Thymus (tissue), 11 donors: ENCODE measurements at regions not wholly inside any gene's neighbourhood (a gene's known extent, or its start where the extent isn't known, plus 50 kb on each side); places are given as distances from the start of the nearest gene placed in this dataset.

ENCODE experiments used
- DNase-seq, 9 donors: peaks; one replicate each; pipeline ENCODE4 v3.0.0-alpha.2; 2013; ENCODE audit warnings: low spot score in 9 of 9, low read depth in 6 of 9, missing footprints in 1 of 9
- H3K27ac ChIP-seq, 2 donors: one replicate each; pipeline ENCODE4 v1.5.1; 2013; ENCODE audit warnings: control low read depth in 1 of 2, low read depth in 1 of 2, low read length in 1 of 2, mild to moderate bottlenecking in 1 of 2, moderate library complexity in 1 of 2
- H3K27me3 ChIP-seq, 2 donors: one replicate each; pipeline ENCODE4 v1.5.1; 2013; ENCODE audit warnings: low read length in 1 of 2; ENCODE audit not compliant: control insufficient read depth in 2 of 2, insufficient read depth in 1 of 2
- H3K36me3 ChIP-seq, 2 donors: one replicate each; pipeline ENCODE4 v1.5.1; 2013; ENCODE audit warnings: low read length in 1 of 2, mild to moderate bottlenecking in 1 of 2, moderate library complexity in 1 of 2; ENCODE audit not compliant: control insufficient read depth in 2 of 2, insufficient read depth in 2 of 2
- H3K4me1 ChIP-seq, 2 donors: one replicate each; pipeline ENCODE4 v1.5.1; 2013; ENCODE audit warnings: low read length in 2 of 2; ENCODE audit not compliant: control insufficient read depth in 2 of 2, insufficient read depth in 2 of 2
- H3K4me3 ChIP-seq, 2 donors: one replicate each; pipeline ENCODE4 v1.5.1; 2013; ENCODE audit warnings: low read length in 2 of 2, control low read depth in 1 of 2, mild to moderate bottlenecking in 1 of 2
- H3K9me3 ChIP-seq, 2 donors: one replicate each; pipeline ENCODE4 v1.5.1; 2013; ENCODE audit warnings: low read length in 1 of 2, mild to moderate bottlenecking in 1 of 2; ENCODE audit not compliant: control insufficient read depth in 2 of 2, insufficient read depth in 1 of 2
- WGBS: extraction: QIAGEN DNeasy Blood & Tissue Kit; methylation state at CpG from one replicate; pipeline ENCODE4 v1.1.7; 2013; 5-methylcytosine and 5-hydroxymethylcytosine counted together
- donor health status: healthy.

DNA sequence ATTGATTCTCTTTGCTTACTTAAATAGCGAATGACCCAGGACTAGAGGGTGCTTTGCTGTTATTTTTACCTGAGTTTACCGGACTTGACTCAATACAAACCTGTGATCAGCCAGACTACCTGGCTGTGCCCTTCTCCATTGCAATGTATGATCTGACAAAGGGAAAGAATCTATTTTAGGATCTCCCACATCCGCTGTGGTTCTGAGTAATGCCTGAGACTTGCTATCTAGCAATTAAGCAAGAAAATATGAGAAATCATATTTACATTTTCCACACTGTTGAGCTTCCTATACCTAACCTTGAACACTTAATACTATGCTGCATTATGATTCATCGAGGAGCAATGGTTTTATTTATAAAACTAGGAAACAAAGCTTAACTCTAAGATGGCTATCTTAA is 215.2 kb downstream of the RAD51AP2 start:
- DNase-seq, result no peak
- 86% methylated on average over 4 of the region's 4 CpGs for WGBS
- H3K9me3 ChIP-seq, result no peaks in the 10 kb centered on the region
- H3K4me3 ChIP-seq, result no peak overlapping the region
- H3K36me3 ChIP-seq, result no peaks in the 10 kb centered on the region
- no peaks in the 10 kb centered on the region for H3K27me3 ChIP-seq
- no peaks in the 10 kb centered on the region for H3K4me1 ChIP-seq
- no peak overlapping the region for H3K27ac ChIP-seq

DNA sequence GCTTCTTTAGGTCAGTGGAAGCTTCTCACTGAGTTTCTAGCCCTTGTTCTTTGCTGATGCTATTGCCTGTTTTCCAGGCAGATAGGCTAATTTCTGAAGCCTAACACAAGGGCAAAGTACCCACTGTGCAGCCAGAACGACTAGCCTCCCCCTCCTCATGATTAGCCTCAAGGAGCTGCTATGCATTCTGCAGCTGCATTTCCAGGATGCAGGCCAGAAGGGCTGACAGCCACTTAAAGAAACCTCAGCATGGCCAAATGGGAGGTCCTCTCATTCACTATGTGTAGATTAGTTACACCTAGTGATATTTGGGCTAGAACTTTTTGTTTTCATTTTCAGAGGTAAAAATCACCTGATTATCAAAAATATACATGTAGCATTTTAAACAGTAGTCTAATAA is 216.0 kb downstream of the RAD51AP2 start:
- DNase-seq, result no peak
- 0% methylated on average over 1 of the region's 1 CpG for WGBS
- Histone ChIP-seq H3K27ac (no peak overlapping the region), H3K9me3 (no peaks in the 10 kb centered on the region), H3K4me3 (no peak overlapping the region), H3K4me1 (no peaks in the 10 kb centered on the region), H3K36me3 (no peaks in the 10 kb centered on the region), H3K27me3 (no peaks in the 10 kb centered on the region)

DNA sequence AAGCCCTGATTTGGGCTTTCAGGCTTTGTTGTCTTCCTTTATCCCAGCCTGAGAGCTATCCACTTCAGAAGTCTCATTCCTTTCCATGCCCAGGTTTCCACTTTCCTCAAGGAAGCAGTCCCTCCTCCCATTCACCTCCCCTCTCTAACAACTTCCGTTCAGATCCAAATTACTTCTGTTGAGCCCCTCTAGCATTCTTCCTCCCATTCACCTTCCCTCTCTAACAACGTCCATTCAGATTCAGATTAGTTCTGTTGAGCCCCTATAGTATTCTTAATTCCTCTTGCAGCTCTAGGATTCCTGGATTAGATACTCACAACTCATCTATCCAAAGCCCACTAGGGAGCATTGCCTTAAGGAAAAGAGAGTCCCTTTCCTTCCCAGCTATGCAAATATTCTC is 216.8 kb downstream of the RAD51AP2 start:
- Histone ChIP-seq H3K36me3 (no peaks in the 10 kb centered on the region), H3K9me3 (no peaks in the 10 kb centered on the region)

DNA sequence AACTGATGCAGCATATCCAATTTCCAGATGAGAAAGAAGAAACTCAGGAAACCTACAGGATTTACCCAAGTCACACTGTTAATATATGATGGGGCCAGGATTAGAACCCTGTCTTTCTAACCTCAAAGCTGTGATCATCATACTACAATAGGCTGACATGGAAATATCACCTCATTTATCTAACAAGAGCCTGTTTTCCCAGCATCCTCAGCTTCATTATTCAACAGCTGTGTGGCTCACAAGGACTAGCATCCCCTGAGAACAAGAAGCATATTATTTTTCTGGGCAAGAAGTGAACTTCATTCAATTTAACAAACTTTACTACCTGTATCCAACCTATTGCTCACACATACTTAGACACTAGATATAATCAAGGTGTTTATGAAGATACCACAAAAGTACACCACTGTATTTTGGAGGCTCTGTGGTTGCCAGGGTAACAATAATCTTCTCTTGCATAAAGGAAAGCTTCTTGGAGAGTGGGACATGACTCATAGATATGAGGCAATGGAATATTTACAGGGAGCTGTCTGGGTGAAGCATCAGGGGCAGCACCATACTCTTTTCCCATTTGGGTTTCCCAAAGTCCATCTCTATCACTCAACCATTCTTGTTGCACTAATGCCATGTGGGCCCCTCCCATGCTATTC is 218.2 kb downstream of the RAD51AP2 start:
- no peak overlapping the region for H3K27ac ChIP-seq
- no peaks in the 10 kb centered on the region for H3K4me1 ChIP-seq
- no peak overlapping the region for H3K4me3 ChIP-seq
- no peaks in the 10 kb centered on the region for H3K9me3 ChIP-seq
- no peaks in the 10 kb centered on the region for H3K27me3 ChIP-seq
- no peaks in the 10 kb centered on the region for H3K36me3 ChIP-seq
- DNase-seq, result no peak

More for the DNA sequence above, 216.8 kb downstream of the RAD51AP2 start:
- Histone ChIP-seq H3K4me1 (no peaks in the 10 kb centered on the region), H3K27me3 (no peaks in the 10 kb centered on the region), H3K27ac (no peak overlapping the region), H3K4me3 (no peak overlapping the region)
- 94% methylated on average over 2 of the region's 2 CpGs for WGBS
- DNase-seq, result no peak

DNA sequence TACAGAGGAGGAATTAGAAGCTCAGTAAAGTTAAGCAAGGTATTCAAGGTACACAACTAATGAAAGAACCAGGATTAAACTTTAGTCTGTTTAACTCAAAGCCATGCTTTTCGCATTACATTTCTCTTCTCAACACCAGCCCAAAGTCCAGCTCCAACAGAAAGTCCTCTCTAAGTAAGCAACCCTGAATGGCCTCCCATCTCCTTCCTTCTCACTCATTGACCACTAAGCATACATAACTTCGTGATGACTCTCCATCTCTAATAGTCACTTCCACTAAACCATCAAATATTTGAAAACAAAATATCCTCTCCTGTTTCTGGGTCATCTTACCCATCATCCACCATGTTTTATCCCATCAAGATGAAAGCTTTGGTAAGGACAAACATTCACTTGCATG is 219.8 kb downstream of the RAD51AP2 start:
- no peaks in the 10 kb centered on the region for H3K4me1 ChIP-seq
- H3K27ac ChIP-seq, result no peak overlapping the region
- H3K9me3 ChIP-seq, result no peaks in the 10 kb centered on the region
- WGBS, result 91% methylated on average over 2 of the region's 2 CpGs
- DNase-seq, result no peak
- no peaks in the 10 kb centered on the region for H3K27me3 ChIP-seq
- H3K4me3 ChIP-seq, result no peak overlapping the region
- no peaks in the 10 kb centered on the region for H3K36me3 ChIP-seq

DNA sequence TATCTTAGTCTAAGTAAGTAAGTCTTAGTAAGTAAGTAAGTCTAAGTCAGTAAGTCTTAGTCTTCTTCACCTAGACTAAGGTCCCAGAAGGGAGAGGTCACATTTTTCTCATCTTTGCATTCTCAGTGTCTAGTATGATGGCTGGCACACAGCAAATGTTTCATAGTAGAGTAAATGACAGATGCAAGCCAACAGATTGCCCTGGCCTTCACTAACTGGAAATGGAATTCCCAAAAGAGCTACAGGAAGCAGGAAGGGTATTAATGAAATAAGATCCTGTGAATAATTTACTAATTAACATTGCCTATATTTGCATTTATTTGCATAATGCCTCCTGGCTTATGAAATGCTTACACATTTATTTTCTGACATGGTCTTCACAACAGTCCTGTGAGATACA is 221.6 kb downstream of the RAD51AP2 start:
- no peaks in the 10 kb centered on the region for H3K9me3 ChIP-seq
- no peaks in the 10 kb centered on the region for H3K36me3 ChIP-seq
- DNase-seq, result no peak
- H3K4me1 ChIP-seq, result no peaks in the 10 kb centered on the region
- no peak overlapping the region for H3K27ac ChIP-seq
- H3K4me3 ChIP-seq, result no peak overlapping the region
- H3K27me3 ChIP-seq, result no peaks in the 10 kb centered on the region

DNA sequence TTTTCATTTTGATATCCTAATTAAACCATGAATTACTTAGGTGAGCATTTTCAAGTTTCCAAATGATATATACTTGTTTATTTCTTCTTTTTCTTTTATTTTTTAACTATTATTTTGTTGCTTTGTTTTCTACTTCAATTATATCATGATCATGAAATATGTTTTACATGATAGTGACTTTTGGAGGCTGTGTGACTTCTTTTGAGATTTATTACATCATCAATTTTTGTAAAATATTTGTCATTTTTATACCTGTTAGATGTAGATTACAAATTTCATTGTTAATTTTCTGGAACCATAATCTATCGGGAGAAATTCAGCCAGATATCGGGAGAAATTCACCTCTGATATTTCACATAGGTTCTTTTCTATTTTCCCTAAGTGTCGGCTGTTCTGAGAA is 228.6 kb downstream of the RAD51AP2 start:
- no peak overlapping the region for H3K4me3 ChIP-seq
- WGBS, result 97% methylated on average over 3 of the region's 3 CpGs

DNA sequence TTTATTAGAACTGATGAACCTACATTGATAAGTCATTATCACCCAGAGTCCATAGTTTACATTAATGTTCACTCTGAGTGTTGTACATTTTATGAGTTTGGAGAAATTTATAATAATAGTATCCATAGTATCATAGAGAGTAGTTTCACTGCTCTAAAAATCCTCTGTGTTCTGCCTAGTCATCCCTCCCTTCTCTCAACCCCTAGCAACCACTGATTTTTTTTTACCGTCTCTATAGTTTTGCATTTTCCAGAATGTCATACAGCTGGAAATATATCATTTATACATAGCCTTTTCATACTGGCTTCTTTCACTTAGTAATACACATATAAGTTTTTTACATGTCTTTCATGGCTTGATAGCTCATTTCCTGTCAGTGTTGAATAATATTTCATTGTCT is 231.1 kb downstream of the RAD51AP2 start:
- no peak overlapping the region for H3K27ac ChIP-seq
- H3K36me3 ChIP-seq, result no peaks in the 10 kb centered on the region
- DNase-seq, result no peak
- no peaks in the 10 kb centered on the region for H3K9me3 ChIP-seq
- no peak overlapping the region for H3K4me3 ChIP-seq
- H3K27me3 ChIP-seq, result no peaks in the 10 kb centered on the region
- no peaks in the 10 kb centered on the region for H3K4me1 ChIP-seq
- 50% methylated on average over 1 of the region's 1 CpG for WGBS

More for the DNA sequence above, 228.6 kb downstream of the RAD51AP2 start:
- no peaks in the 10 kb centered on the region for H3K4me1 ChIP-seq
- no peak for DNase-seq
- no peaks in the 10 kb centered on the region for H3K9me3 ChIP-seq
- H3K27me3 ChIP-seq, result no peaks in the 10 kb centered on the region
- H3K36me3 ChIP-seq, result no peaks in the 10 kb centered on the region
- H3K27ac ChIP-seq, result no peak overlapping the region

DNA sequence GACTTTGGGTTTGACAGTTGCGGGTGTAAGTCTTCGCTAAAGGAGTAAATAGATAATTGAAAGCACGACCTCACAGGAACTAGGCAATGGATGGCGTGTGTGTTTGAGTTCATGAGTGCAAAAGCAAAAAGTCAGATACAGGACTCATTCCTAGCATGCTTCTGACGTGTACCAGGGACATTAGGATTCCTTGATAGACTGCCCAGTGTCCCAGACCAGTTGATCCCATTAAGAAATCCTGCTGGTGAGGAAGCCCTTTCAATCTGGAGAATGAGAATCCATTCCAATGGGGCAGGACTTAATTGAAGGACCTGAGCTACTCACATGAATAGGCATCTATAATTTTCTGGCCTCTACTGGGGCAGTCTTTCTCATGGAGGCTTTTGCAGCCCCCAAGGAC is 235.4 kb downstream of the RAD51AP2 start:
- 93% methylated on average over 5 of the region's 5 CpGs for WGBS
- DNase-seq, result no peak
- Histone ChIP-seq H3K27ac (no peak overlapping the region), H3K4me1 (no peaks in the 10 kb centered on the region), H3K36me3 (no peaks in the 10 kb centered on the region), H3K4me3 (no peak overlapping the region), H3K27me3 (no peaks in the 10 kb centered on the region), H3K9me3 (no peaks in the 10 kb centered on the region)

DNA sequence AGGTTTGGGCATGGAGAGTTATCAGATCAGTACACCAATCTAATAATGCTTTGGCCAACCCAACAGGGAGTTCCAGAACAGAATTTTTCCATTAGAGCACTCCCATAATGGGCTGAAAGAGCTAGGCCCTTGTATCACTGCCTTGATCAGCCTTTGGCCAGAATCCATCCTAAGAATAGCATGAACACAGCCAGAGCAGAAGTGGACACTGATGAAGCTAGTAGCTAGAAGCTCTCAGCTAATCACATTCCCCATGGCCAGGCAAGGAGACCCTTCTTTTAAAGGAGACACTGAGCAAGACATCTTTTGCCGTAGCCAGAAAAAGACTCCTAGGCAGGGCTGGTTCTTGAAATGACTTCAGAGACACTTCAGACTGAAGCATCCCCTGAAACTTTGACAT is 236.0 kb downstream of the RAD51AP2 start:
- Histone ChIP-seq H3K36me3 (no peaks in the 10 kb centered on the region), H3K9me3 (no peaks in the 10 kb centered on the region), H3K27me3 (no peaks in the 10 kb centered on the region), H3K4me3 (no peak overlapping the region), H3K4me1 (no peaks in the 10 kb centered on the region), H3K27ac (no peak overlapping the region)
- DNase-seq, result no peak
- WGBS, result 96% methylated on average over 1 of the region's 1 CpG
